Caki2 (cell line): ENCODE measurements at regions not wholly inside any gene's neighbourhood (a gene's known extent, or its start where the extent isn't known, plus 50 kb on each side); places are given as distances from the start of the nearest gene placed in this dataset.
"Not testable (repeated sequence)": the region's sequence is repeated elsewhere in the genome, so short reads cannot be mapped to it uniquely, and the experiment has no call there.

Experiments used
- DNase-seq: peaks from one replicate; pipeline ENCODE4 v3.0.0-alpha.2; 2015; ENCODE audit warnings: low read depth
- in situ Hi-C: cut with HindIII; loops from 2 replicates; pipeline ENCODE4 v1.10.0; 2016; ENCODE audit warnings: low sequenced_read_pairs, low pct_unique_long_range_greater_than_20kb, mixed read lengths

GRCh38 chrX:95536111-95536510 is 1148.5 kb upstream of the DIAPH2 start:
- DNase-seq: no peak
- in situ Hi-C loops: no loop called here

GRCh38 chrX:95536661-95537060 is 1148.0 kb upstream of the DIAPH2 start:
- DNase-seq: no peak
- in situ Hi-C loops: no loop called here

GRCh38 chrX:95539041-95539440 is 1145.6 kb upstream of the DIAPH2 start:
- DNase-seq: no peak
- in situ Hi-C loops: no loop called here

- in situ Hi-C loops, DNase-seq: not testable (repeated sequence)
These were observed 1135.1 kb upstream of the DIAPH2 start for GRCh38 chrX:95549552-95549951.

GRCh38 chrX:95585321-95585720 is 1099.3 kb upstream of the DIAPH2 start:
- in situ Hi-C loops: no loop called here
- no peak for DNase-seq

- in situ Hi-C loops: no loop called here
- DNase-seq: no peak
These were observed 1072.3 kb upstream of the DIAPH2 start for GRCh38 chrX:95612350-95612749.

- in situ Hi-C loops: no loop called here
- no peak for DNase-seq
These were observed 1062.4 kb upstream of the DIAPH2 start for GRCh38 chrX:95622200-95622599.

GRCh38 chrX:95626748-95627147 is 1057.9 kb upstream of the DIAPH2 start:
- no peak for DNase-seq
- in situ Hi-C loops: no loop called here

- in situ Hi-C loops: no loop called here
- DNase-seq: no peak
These were observed 1055.8 kb upstream of the DIAPH2 start for GRCh38 chrX:95628796-95629195.

- peak; percentile 1 for DNase-seq
- in situ Hi-C loops: no loop called here
These were observed 1054.9 kb upstream of the DIAPH2 start for GRCh38 chrX:95629737-95630136.

GRCh38 chrX:95640226-95640625 is 1044.4 kb upstream of the DIAPH2 start:
- DNase-seq: no peak
- in situ Hi-C loops: no loop called here

GRCh38 chrX:95645738-95646137 is 1038.9 kb upstream of the DIAPH2 start:
- in situ Hi-C loops: no loop called here
- DNase-seq: no peak

GRCh38 chrX:95662200-95662599 is 1022.4 kb upstream of the DIAPH2 start:
- in situ Hi-C loops: no loop called here

GRCh38 chrX:95666056-95666455 is 1018.6 kb upstream of the DIAPH2 start:
- DNase-seq: no peak
- in situ Hi-C loops: no loop called here

More at GRCh38 chrX:95662200-95662599, 1022.4 kb upstream of the DIAPH2 start:
- DNase-seq: no peak

GRCh38 chrX:95675011-95675410 is 1009.6 kb upstream of the DIAPH2 start:
- in situ Hi-C loops: no loop called here
- no peak for DNase-seq

- in situ Hi-C loops: no loop called here
These were observed 1008.8 kb upstream of the DIAPH2 start for GRCh38 chrX:95675794-95676193.

GRCh38 chrX:95678679-95679078 is 1006.0 kb upstream of the DIAPH2 start:
- in situ Hi-C loops: no loop called here
- DNase-seq: no peak

More at GRCh38 chrX:95675794-95676193, 1008.8 kb upstream of the DIAPH2 start:
- DNase-seq: no peak

- no peak for DNase-seq
- in situ Hi-C loops: no loop called here
These were observed 991.3 kb upstream of the DIAPH2 start for GRCh38 chrX:95693365-95693764.

GRCh38 chrX:95703696-95704095 is 980.9 kb upstream of the DIAPH2 start:
- in situ Hi-C loops: no loop called here
- peak; percentile 3 for DNase-seq

GRCh38 chrX:95716841-95717240 is 967.8 kb upstream of the DIAPH2 start:
- DNase-seq: no peak
- in situ Hi-C loops: no loop called here

GRCh38 chrX:95718746-95719145 is 965.9 kb upstream of the DIAPH2 start:
- DNase-seq: no peak
- in situ Hi-C loops: no loop called here
